Naive thymus-derived CD4-positive, alpha-beta T cell (primary cell): ENCODE measurements at regions not wholly inside any gene's neighbourhood (a gene's known extent, or its start where the extent isn't known, plus 50 kb on each side); places are given as distances from the start of the nearest gene placed in this dataset.

Source experiments
- ATAC-seq: fragments of 150-1000 bp; cut with Tn5 transposase; 2 replicates; pipeline ENCODE4 v1.10.0; 2021; ENCODE audit warnings: mild to moderate bottlenecking, moderate library complexity
- CTCF ChIA-PET: fragments of 350-600 bp; sonication (Branson Sonifier 250); formaldehyde crosslinking; loops from one replicate; lab custom pipeline; 2021; ENCODE audit warnings: antibody characterized with exemption; lab: Charles Lee
- POLR2A ChIA-PET: fragments of 350-600 bp; sonication (Branson Sonifier 250); formaldehyde crosslinking; loops from one replicate; lab custom pipeline; 2021; ENCODE audit warnings: antibody characterized with exemption, inconsistent platforms; lab: Charles Lee
- DNase-seq, 9 donors: peaks; one replicate each; pipeline versions ENCODE4 v3.0.0 to v3.0.0-alpha.2; 2020 to 2022; ENCODE audit warnings: mixed read lengths in 1 of 9
- H3K27ac ChIP-seq: one replicate; pipeline ENCODE4 v1.7.0; 2013; ENCODE audit warnings: mild to moderate bottlenecking, low read depth, low read length, moderate library complexity
- H3K27me3 ChIP-seq, 2 donors: one replicate each; pipeline ENCODE4 v1.7.0; 2013; ENCODE audit warnings: low read length in 2 of 2, mild to moderate bottlenecking in 2 of 2, moderate library complexity in 2 of 2; ENCODE audit not compliant: control insufficient read depth in 2 of 2, insufficient read depth in 2 of 2
- H3K36me3 ChIP-seq, 3 experiments: 1 replicate in 2 of 3; 2 replicates in 1 of 3; pipeline ENCODE4 v1.7.0; 2013; ENCODE audit warnings: low read length in 3 of 3, mild to moderate bottlenecking in 3 of 3, moderate library complexity in 1 of 3; ENCODE audit not compliant: insufficient read depth in 3 of 3, control insufficient read depth in 2 of 3
- H3K4me1 ChIP-seq, 2 donors: one replicate each; pipeline ENCODE4 v1.7.0; 2013; ENCODE audit warnings: low read length in 2 of 2, mild to moderate bottlenecking in 2 of 2, moderate library complexity in 1 of 2; ENCODE audit not compliant: control insufficient read depth in 2 of 2, insufficient read depth in 2 of 2
- H3K4me3 ChIP-seq: 2 replicates; pipeline ENCODE4 v1.7.0; 2013; ENCODE audit warnings: mild to moderate bottlenecking, low read length
- H3K9me3 ChIP-seq, 3 experiments: 1 replicate in 2 of 3; 2 replicates in 1 of 3; pipeline ENCODE4 v1.7.0; 2013; ENCODE audit warnings: low read length in 3 of 3; ENCODE audit not compliant: control insufficient read depth in 2 of 3
- H3K27ac Mint-ChIP-seq, 9 donors: one replicate each; pipeline ENCODE4 v1.8.0; 2020 to 2022; ENCODE audit warnings: mixed read lengths in 9 of 9, mild to moderate bottlenecking in 8 of 9, moderate library complexity in 5 of 9, inconsistent platforms in 2 of 9
- H3K27me3 Mint-ChIP-seq, 5 donors: one replicate each; pipeline ENCODE4 v1.8.0; 2021 to 2022; ENCODE audit warnings: mixed read lengths in 5 of 5, mild to moderate bottlenecking in 1 of 5
- H3K36me3 Mint-ChIP-seq, 5 donors: one replicate each; pipeline ENCODE4 v1.8.0; 2020 to 2022; ENCODE audit warnings: mixed read lengths in 5 of 5, mild to moderate bottlenecking in 3 of 5, inconsistent platforms in 1 of 5
- H3K4me1 Mint-ChIP-seq, 7 donors: one replicate each; pipeline ENCODE4 v1.8.0; 2020 to 2022; ENCODE audit warnings: mixed read lengths in 7 of 7, mild to moderate bottlenecking in 3 of 7, inconsistent platforms in 1 of 7
- H3K4me3 Mint-ChIP-seq, 10 donors: one replicate each; pipeline ENCODE4 v1.8.0; 2020 to 2022; ENCODE audit warnings: mild to moderate bottlenecking in 10 of 10, mixed read lengths in 10 of 10, moderate library complexity in 6 of 10, inconsistent platforms in 2 of 10
- H3K9me3 Mint-ChIP-seq, 11 donors: one replicate each; pipeline ENCODE4 v1.8.0; 2020 to 2022; ENCODE audit warnings: mixed read lengths in 11 of 11, mild to moderate bottlenecking in 4 of 11, inconsistent platforms in 1 of 11, moderate library complexity in 1 of 11
- intact Hi-C, 2 donors: fragments of 100-400 bp; cut with micrococcal nuclease; formaldehyde crosslinking; loops; one replicate each; pipeline ENCODE4 v1.15.1; 2023

- Histone ChIP-seq H3K4me3 (no peak overlapping the region), H3K36me3 (no peaks in the 10 kb centered on the region), H3K4me1 (no peaks in the 10 kb centered on the region), H3K27ac (no peak overlapping the region), H3K27me3 (no peaks in the 10 kb centered on the region), H3K9me3 (no peaks in the 10 kb centered on the region)
- ChIA-PET POLR2A (no interaction called here), CTCF (no interaction called here)
- H3K36me3 Mint-ChIP-seq, result no peaks in the 10 kb centered on the region
- H3K27ac Mint-ChIP-seq, result no peak overlapping the region
- intact Hi-C loops, result no loop called here
- DNase-seq (no peak), ATAC-seq (no peak)
- H3K9me3 Mint-ChIP-seq, result peaks cover 0 to 6% (median 0%) of the 10 kb centered on the region in 11 donors
- no peak overlapping the region for H3K4me3 Mint-ChIP-seq
- no peaks in the 10 kb centered on the region for H3K4me1 Mint-ChIP-seq
- no peaks in the 10 kb centered on the region for H3K27me3 Mint-ChIP-seq
These were observed 251.4 kb downstream of the OTOL1 start for GRCh38 chr3:161748049-161748448.

- no peaks in the 10 kb centered on the region for H3K36me3 Mint-ChIP-seq
- Histone ChIP-seq H3K27ac (no peak overlapping the region), H3K27me3 (no peaks in the 10 kb centered on the region), H3K4me1 (no peaks in the 10 kb centered on the region), H3K36me3 (no peaks in the 10 kb centered on the region), H3K4me3 (no peak overlapping the region), H3K9me3 (no peaks in the 10 kb centered on the region)
- no peak for ATAC-seq
- H3K4me3 Mint-ChIP-seq, result no peak overlapping the region
- DNase-seq, result no peak
- ChIA-PET POLR2A (no interaction called here), CTCF (no interaction called here)
- no peak overlapping the region for H3K27ac Mint-ChIP-seq
- no peaks in the 10 kb centered on the region for H3K4me1 Mint-ChIP-seq
- intact Hi-C loops, result no loop called here
- H3K27me3 Mint-ChIP-seq, result no peaks in the 10 kb centered on the region
- H3K9me3 Mint-ChIP-seq, result peaks cover 0 to 15% (median 2%) of the 10 kb centered on the region in 11 donors
These were observed 257.9 kb downstream of the OTOL1 start for GRCh38 chr3:161754420-161755053.

GRCh38 chr3:161759444-161759843 lies 262.8 kb downstream of the OTOL1 start:
- POLR2A ChIA-PET, result no interaction called here

GRCh38 chr3:161766331-161766730 lies 269.7 kb downstream of the OTOL1 start:
- no peak overlapping the region for H3K27ac ChIP-seq
- H3K4me1 ChIP-seq, result no peaks in the 10 kb centered on the region
- peaks cover 0 to 3% (median 0%) of the 10 kb centered on the region in 11 donors for H3K9me3 Mint-ChIP-seq
- no peaks in the 10 kb centered on the region for H3K36me3 Mint-ChIP-seq
- no peak overlapping the region for H3K27ac Mint-ChIP-seq
- ChIA-PET CTCF (no interaction called here), POLR2A (no interaction called here)
- H3K9me3 ChIP-seq, result no peaks in the 10 kb centered on the region
- no peaks in the 10 kb centered on the region for H3K27me3 Mint-ChIP-seq
- no peaks in the 10 kb centered on the region for H3K27me3 ChIP-seq
- no peak overlapping the region for H3K4me3 ChIP-seq
- intact Hi-C loops, result no loop called here
- no peak overlapping the region for H3K4me3 Mint-ChIP-seq
- no peaks in the 10 kb centered on the region for H3K36me3 ChIP-seq
- ATAC-seq (no peak), DNase-seq (no peak)
- peaks cover 0 to 8% (median 0%) of the 10 kb centered on the region in 7 donors for H3K4me1 Mint-ChIP-seq

More at GRCh38 chr3:161759444-161759843, 262.8 kb downstream of the OTOL1 start:
- peaks cover 0 to 13% (median under 1%) of the 10 kb centered on the region in 11 donors for H3K9me3 Mint-ChIP-seq
- intact Hi-C loops, result no loop called here
- no peaks in the 10 kb centered on the region for H3K4me1 Mint-ChIP-seq
- H3K27ac Mint-ChIP-seq, result no peak overlapping the region
- no peaks in the 10 kb centered on the region for H3K27me3 Mint-ChIP-seq
- H3K4me3 Mint-ChIP-seq, result no peak overlapping the region
- no peak overlapping the region for H3K27ac ChIP-seq
- H3K36me3 ChIP-seq, result no peaks in the 10 kb centered on the region
- no peaks in the 10 kb centered on the region for H3K9me3 ChIP-seq
- no peaks in the 10 kb centered on the region for H3K4me1 ChIP-seq
- H3K36me3 Mint-ChIP-seq, result no peaks in the 10 kb centered on the region
- DNase-seq (no peak), ATAC-seq (no peak)
- no peaks in the 10 kb centered on the region for H3K27me3 ChIP-seq
- CTCF ChIA-PET, result no interaction called here
- no peak overlapping the region for H3K4me3 ChIP-seq

- peaks cover 0 to 4% (median 0%) of the 10 kb centered on the region in 11 donors for H3K9me3 Mint-ChIP-seq
- intact Hi-C loops, result no loop called here
- DNase-seq, result peak in 1 of 9 donors; percentile 21
- H3K27me3 ChIP-seq, result no peaks in the 10 kb centered on the region
- ChIA-PET CTCF (no interaction called here), POLR2A (no interaction called here)
- no peak overlapping the region for H3K27ac Mint-ChIP-seq
- peaks cover 0 to 1% (median 0%) of the 10 kb centered on the region in 5 donors for H3K36me3 Mint-ChIP-seq
- H3K9me3 ChIP-seq, result no peaks in the 10 kb centered on the region
- ATAC-seq, result peak; percentile 16
- peaks cover 0 to 8% (median 0%) of the 10 kb centered on the region in 7 donors for H3K4me1 Mint-ChIP-seq
- H3K4me1 ChIP-seq, result no peaks in the 10 kb centered on the region
- H3K27me3 Mint-ChIP-seq, result no peaks in the 10 kb centered on the region
- H3K36me3 ChIP-seq, result no peaks in the 10 kb centered on the region
- no peak overlapping the region for H3K4me3 ChIP-seq
- H3K4me3 Mint-ChIP-seq, result peak overlapping the region in 1 of 10 donors; percentile 4
- no peak overlapping the region for H3K27ac ChIP-seq
These were observed 274.1 kb downstream of the OTOL1 start for GRCh38 chr3:161770484-161771386.

- Histone ChIP-seq H3K4me1 (no peaks in the 10 kb centered on the region), H3K27me3 (no peaks in the 10 kb centered on the region), H3K27ac (no peak overlapping the region), H3K36me3 (no peaks in the 10 kb centered on the region), H3K4me3 (no peak overlapping the region), H3K9me3 (no peaks in the 10 kb centered on the region)
- peaks cover 0 to 4% (median 0%) of the 10 kb centered on the region in 7 donors for H3K4me1 Mint-ChIP-seq
- POLR2A ChIA-PET, result no interaction called here
- ATAC-seq (no peak), DNase-seq (no peak)
- H3K4me3 Mint-ChIP-seq, result no peak overlapping the region
- H3K27ac Mint-ChIP-seq, result no peak overlapping the region
- CTCF ChIA-PET, result no interaction called here
- intact Hi-C loops, result no loop called here
- no peaks in the 10 kb centered on the region for H3K36me3 Mint-ChIP-seq
- H3K27me3 Mint-ChIP-seq, result no peaks in the 10 kb centered on the region
- peaks cover 0 to 8% (median 3%) of the 10 kb centered on the region in 11 donors for H3K9me3 Mint-ChIP-seq
These were observed 284.8 kb downstream of the OTOL1 start for GRCh38 chr3:161781381-161781780.
